OCI-LY1 (cell line): ENCODE measurements at regions not wholly inside any gene's neighbourhood (a gene's known extent, or its start where the extent isn't known, plus 50 kb on each side); places are given as distances from the start of the nearest gene placed in this dataset.

Experiments used
- H2AFZ ChIP-seq: fragments of 200-600 bp; sonication (generic), shearing (Covaris generic); 2 replicates; pipeline ENCODE4 v1.6.0; 2014; ENCODE audit warnings: antibody characterized with exemption, mild to moderate bottlenecking, low read length
- H3F3A ChIP-seq: fragments of 200-600 bp; sonication (generic), shearing (Covaris generic); 2 replicates; pipeline ENCODE4 v1.6.0; 2014; ENCODE audit warnings: mild to moderate bottlenecking, antibody characterized with exemption, low read length, moderate library complexity; ENCODE audit not compliant: insufficient read depth
- H3K27ac ChIP-seq: fragments of 200-600 bp; sonication (generic); 2 replicates; pipeline ENCODE4 v1.5.1; 2014; ENCODE audit warnings: low read length, mixed run types, mild to moderate bottlenecking, low read depth; ENCODE audit not compliant: poor library complexity, severe bottlenecking
- H3K27me3 ChIP-seq: fragments of 200-600 bp; sonication (generic); 2 replicates; pipeline ENCODE4 v1.6.0; 2014; ENCODE audit warnings: antibody characterized with exemption, mild to moderate bottlenecking, low read length, moderate library complexity; ENCODE audit not compliant: insufficient read depth
- H3K36me3 ChIP-seq: fragments of 200-600 bp; sonication (generic); 2 replicates; pipeline ENCODE4 v1.6.1; 2014; ENCODE audit warnings: mild to moderate bottlenecking, antibody characterized with exemption, low read length, moderate library complexity, mixed read lengths; ENCODE audit not compliant: insufficient read depth
- H3K4me1 ChIP-seq: fragments of 200-600 bp; sonication (generic); 2 replicates; pipeline ENCODE4 v1.5.1; 2014; ENCODE audit warnings: mild to moderate bottlenecking, low read length, moderate library complexity; ENCODE audit not compliant: insufficient read depth, severe bottlenecking
- H3K4me2 ChIP-seq: fragments of 200-600 bp; sonication (generic), shearing (Covaris generic); 2 replicates; pipeline ENCODE4 v1.6.1; 2014; ENCODE audit warnings: low read length
- H3K4me3 ChIP-seq: fragments of 200-600 bp; sonication (generic); 2 replicates; pipeline ENCODE4 v1.5.1; 2014; ENCODE audit warnings: low read length, low read depth, mild to moderate bottlenecking, mixed read lengths; ENCODE audit not compliant: poor library complexity, severe bottlenecking
- H3K79me2 ChIP-seq: fragments of 200-600 bp; shearing (Covaris generic); 2 replicates; pipeline ENCODE4 v1.6.1; 2016; ENCODE audit warnings: mixed run types, low read length, mixed read lengths; ENCODE audit not compliant: insufficient read depth
- H3K9ac ChIP-seq: fragments of 200-600 bp; sonication (generic), shearing (Covaris generic); 2 replicates; pipeline ENCODE4 v1.6.1; 2014; ENCODE audit warnings: mild to moderate bottlenecking, low read length, mixed read lengths
- H3K9me2 ChIP-seq: fragments of 200-600 bp; sonication (generic), shearing (Covaris generic); 2 replicates; pipeline ENCODE4 v1.6.1; 2014; ENCODE audit warnings: low read depth, mild to moderate bottlenecking, low read length, mixed read lengths
- H3K9me3 ChIP-seq: fragments of 200-600 bp; shearing (Covaris generic); 2 replicates; pipeline ENCODE4 v1.6.1; 2014; ENCODE audit warnings: low read length, mixed read lengths
- H4K20me1 ChIP-seq: fragments of 200-600 bp; sonication (generic), shearing (Covaris generic); 2 replicates; pipeline ENCODE4 v1.6.0; 2016; ENCODE audit warnings: mild to moderate bottlenecking, low read length; ENCODE audit not compliant: insufficient read depth
- EZH2 ChIP-seq: fragments of 200-600 bp; sonication (generic), shearing (Covaris generic); IDR thresholded peaks from 2 replicates; pipeline ENCODE4 v1.8.0; 2017; ENCODE audit warnings: borderline replicate concordance, mixed run types, mild to moderate bottlenecking, antibody characterized with exemption, low read length, moderate library complexity, mixed read lengths
- TF ChIP-seq, protein P1 (sequence below): fragments of 200-600 bp; sonication (generic), shearing (Covaris generic); IDR thresholded peaks from 2 replicates; pipeline ENCODE4 v1.5.1; 2017; ENCODE audit warnings: mild to moderate bottlenecking, antibody characterized with exemption, low read length, moderate library complexity, mixed read lengths

- no peaks in the 10 kb centered on the region for H3K4me1 ChIP-seq
- H3K27ac ChIP-seq = no peak overlapping the region
- no peak overlapping the region for H3K4me3 ChIP-seq
- no peaks in the 10 kb centered on the region for H3K9me2 ChIP-seq
- no peak overlapping the region for H3K9ac ChIP-seq
- no peak overlapping the region for H2AFZ ChIP-seq
- H3K79me2 ChIP-seq = no peaks in the 10 kb centered on the region
- no peaks in the 10 kb centered on the region; the same call in 1 of the 2 replicates for H3K27me3 ChIP-seq
- no peaks in the 10 kb centered on the region for H3F3A ChIP-seq
- H3K9me3 ChIP-seq = no peaks in the 10 kb centered on the region
- no peak overlapping the region for H3K4me2 ChIP-seq
- no peak for TF ChIP-seq EZH2
- TF ChIP-seq, protein P1, sequence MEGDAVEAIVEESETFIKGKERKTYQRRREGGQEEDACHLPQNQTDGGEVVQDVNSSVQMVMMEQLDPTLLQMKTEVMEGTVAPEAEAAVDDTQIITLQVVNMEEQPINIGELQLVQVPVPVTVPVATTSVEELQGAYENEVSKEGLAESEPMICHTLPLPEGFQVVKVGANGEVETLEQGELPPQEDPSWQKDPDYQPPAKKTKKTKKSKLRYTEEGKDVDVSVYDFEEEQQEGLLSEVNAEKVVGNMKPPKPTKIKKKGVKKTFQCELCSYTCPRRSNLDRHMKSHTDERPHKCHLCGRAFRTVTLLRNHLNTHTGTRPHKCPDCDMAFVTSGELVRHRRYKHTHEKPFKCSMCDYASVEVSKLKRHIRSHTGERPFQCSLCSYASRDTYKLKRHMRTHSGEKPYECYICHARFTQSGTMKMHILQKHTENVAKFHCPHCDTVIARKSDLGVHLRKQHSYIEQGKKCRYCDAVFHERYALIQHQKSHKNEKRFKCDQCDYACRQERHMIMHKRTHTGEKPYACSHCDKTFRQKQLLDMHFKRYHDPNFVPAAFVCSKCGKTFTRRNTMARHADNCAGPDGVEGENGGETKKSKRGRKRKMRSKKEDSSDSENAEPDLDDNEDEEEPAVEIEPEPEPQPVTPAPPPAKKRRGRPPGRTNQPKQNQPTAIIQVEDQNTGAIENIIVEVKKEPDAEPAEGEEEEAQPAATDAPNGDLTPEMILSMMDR = no peak
- no peaks in the 10 kb centered on the region for H3K36me3 ChIP-seq
- H4K20me1 ChIP-seq = no peaks in the 10 kb centered on the region
Measured at GRCh38 chr1:181179279-181179986, 90.9 kb downstream of the IER5 start.

DNA sequence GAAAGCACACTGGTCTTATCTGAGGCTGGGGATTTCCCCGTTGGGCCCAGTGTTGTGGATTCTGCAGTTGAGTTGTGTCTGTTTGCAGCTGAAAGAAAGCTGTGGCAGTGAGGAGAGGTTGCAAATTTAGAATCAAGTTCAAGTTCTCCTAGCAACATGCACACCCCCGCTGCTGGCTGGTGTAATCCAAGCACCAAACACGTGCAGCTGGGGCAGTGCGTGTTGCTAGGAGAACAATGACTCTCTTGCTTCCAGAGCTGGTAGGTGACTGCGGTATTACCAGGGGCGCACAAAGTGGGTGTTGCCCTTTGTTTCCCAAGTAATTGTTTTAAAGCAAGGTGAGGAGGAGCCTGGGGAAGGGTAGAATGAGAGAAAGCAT is 91.5 kb downstream of the IER5 start:
- Histone ChIP-seq H3K79me2 (no peaks in the 10 kb centered on the region), H3F3A (no peaks in the 10 kb centered on the region), H3K27me3 (no peaks in the 10 kb centered on the region; the same call in 1 of the 2 replicates), H3K9ac (no peak overlapping the region), H2AFZ (no peak overlapping the region), H3K4me1 (no peaks in the 10 kb centered on the region), H3K9me2 (no peaks in the 10 kb centered on the region), H3K36me3 (no peaks in the 10 kb centered on the region), H3K9me3 (no peaks in the 10 kb centered on the region), H3K4me2 (no peak overlapping the region), H3K4me3 (no peak overlapping the region), H3K27ac (no peak overlapping the region), H4K20me1 (no peaks in the 10 kb centered on the region)
- TF ChIP-seq EZH2 = no peak
- TF ChIP-seq, protein P1 = no peak

GRCh38 chr1:181180407-181181031 is 92.0 kb downstream of the IER5 start:
- no peaks in the 10 kb centered on the region for H3F3A ChIP-seq
- no peaks in the 10 kb centered on the region for H3K4me1 ChIP-seq
- H3K79me2 ChIP-seq = no peaks in the 10 kb centered on the region
- no peak overlapping the region for H3K4me2 ChIP-seq
- no peak overlapping the region for H3K4me3 ChIP-seq
- TF ChIP-seq, protein P1 = no peak
- no peak for TF ChIP-seq EZH2
- H3K9ac ChIP-seq = no peak overlapping the region
- H2AFZ ChIP-seq = no peak overlapping the region
- no peaks in the 10 kb centered on the region for H3K36me3 ChIP-seq
- no peaks in the 10 kb centered on the region for H3K9me2 ChIP-seq
- H4K20me1 ChIP-seq = no peaks in the 10 kb centered on the region
- no peaks in the 10 kb centered on the region; the same call in 1 of the 2 replicates for H3K27me3 ChIP-seq
- H3K9me3 ChIP-seq = no peaks in the 10 kb centered on the region
- no peak overlapping the region for H3K27ac ChIP-seq
